Osteoblast (primary cell): ENCODE measurements at regions not wholly inside any gene's neighbourhood (a gene's known extent, or its start where the extent isn't known, plus 50 kb on each side); places are given as distances from the start of the nearest gene placed in this dataset.
A peak's percentile ranks its signal among the peaks of the same experiment; 100 is the strongest.

Experiments
- DNase-seq: peaks from one replicate; pipeline ENCODE4 v3.0.0; 2011; ENCODE audit warnings: low spot score, mixed read lengths; ENCODE audit not compliant: insufficient read length; ENCODE audit errors: missing footprints
- H2AFZ ChIP-seq: 2 replicates; pipeline ENCODE4 v1.6.0; 2011; ENCODE audit warnings: mild to moderate bottlenecking, low read length
- H3K27ac ChIP-seq: 2 replicates; pipeline ENCODE4 v1.5.1; 2011; ENCODE audit warnings: mild to moderate bottlenecking, low read depth, low read length, moderate library complexity
- H3K27me3 ChIP-seq: 2 replicates; pipeline ENCODE4 v1.6.0; 2012; ENCODE audit warnings: mild to moderate bottlenecking, control low read depth, inconsistent platforms, low read length, moderate library complexity; ENCODE audit not compliant: insufficient read depth
- H3K36me3 ChIP-seq: 2 replicates; pipeline ENCODE4 v1.5.1; 2011; ENCODE audit warnings: mild to moderate bottlenecking, low read length, control low read depth, moderate library complexity; ENCODE audit not compliant: insufficient read depth
- H3K4me1 ChIP-seq: 2 replicates; pipeline ENCODE4 v1.5.1; 2011; ENCODE audit warnings: mild to moderate bottlenecking, low read length, control low read depth, moderate library complexity; ENCODE audit not compliant: insufficient read depth
- H3K4me2 ChIP-seq: 2 replicates; pipeline ENCODE4 v1.6.0; 2011; ENCODE audit warnings: mild to moderate bottlenecking, low read length; ENCODE audit not compliant: insufficient read depth
- H3K4me3 ChIP-seq: fragments of 200-600 bp; sonication (generic); 3 replicates; pipeline ENCODE4 v1.5.1; 2012; ENCODE audit warnings: mild to moderate bottlenecking, low read length, inconsistent platforms; ENCODE audit not compliant: insufficient read depth
- H3K79me2 ChIP-seq: 2 replicates; pipeline ENCODE4 v1.6.0; 2012; ENCODE audit warnings: mild to moderate bottlenecking, low read length, control low read depth, inconsistent platforms; ENCODE audit not compliant: insufficient read depth
- H3K9me3 ChIP-seq: 2 replicates; pipeline ENCODE4 v1.5.1; 2011; ENCODE audit warnings: low read depth, low read length, control low read depth
- H4K20me1 ChIP-seq: 2 replicates; pipeline ENCODE4 v1.6.0; 2012; ENCODE audit warnings: mild to moderate bottlenecking, low read length, control low read depth; ENCODE audit not compliant: insufficient read depth
- CTCF ChIP-seq: IDR thresholded peaks from 2 replicates; pipeline ENCODE4 v1.5.1; 2011; ENCODE audit warnings: mild to moderate bottlenecking, low read depth, low read length, moderate library complexity; ENCODE audit errors: extremely low read depth

- Histone ChIP-seq H3K79me2 (no peaks in the 10 kb centered on the region), H3K4me1 (peaks cover 4% of the 10 kb centered on the region), H3K9me3 (no peaks in the 10 kb centered on the region), H3K27me3 (no peaks in the 10 kb centered on the region), H3K36me3 (no peaks in the 10 kb centered on the region), H3K4me2 (peak overlapping the region; percentile 8), H4K20me1 (no peaks in the 10 kb centered on the region), H3K4me3 (no peak overlapping the region), H3K27ac (no peak overlapping the region), H2AFZ (peak overlapping the region; percentile 8)
- TF ChIP-seq CTCF, result peak; percentile 98
- DNase-seq, result peak; percentile 92
Observed at GRCh38 chr2:18387441-18388206, 172.8 kb downstream of the RDH14 start.

- H3K36me3 ChIP-seq, result no peaks in the 10 kb centered on the region
- no peak for DNase-seq
- no peak overlapping the region for H3K27ac ChIP-seq
- TF ChIP-seq CTCF, result no peak
- no peak overlapping the region for H3K4me3 ChIP-seq
- no peaks in the 10 kb centered on the region for H4K20me1 ChIP-seq
- no peak overlapping the region for H2AFZ ChIP-seq
- H3K79me2 ChIP-seq, result no peaks in the 10 kb centered on the region
- peaks cover 4% of the 10 kb centered on the region for H3K4me1 ChIP-seq
- H3K9me3 ChIP-seq, result no peaks in the 10 kb centered on the region
- H3K4me2 ChIP-seq, result no peak overlapping the region
- H3K27me3 ChIP-seq, result peaks cover 5% of the 10 kb centered on the region
Observed at GRCh38 chr2:18384242-18384641, 176.2 kb downstream of the RDH14 start.

GRCh38 chr2:18381386-18381785, 179.1 kb downstream of the RDH14 start:
- DNase-seq, result no peak
- Histone ChIP-seq H3K4me2 (no peak overlapping the region), H3K4me3 (no peak overlapping the region), H3K36me3 (no peaks in the 10 kb centered on the region), H4K20me1 (no peaks in the 10 kb centered on the region), H3K27ac (no peak overlapping the region), H3K4me1 (no peaks in the 10 kb centered on the region), H3K27me3 (peaks cover 5% of the 10 kb centered on the region), H3K79me2 (no peaks in the 10 kb centered on the region), H2AFZ (no peak overlapping the region), H3K9me3 (no peaks in the 10 kb centered on the region)
- no peak for TF ChIP-seq CTCF

GRCh38 chr2:18380321-18380720, 180.1 kb downstream of the RDH14 start:
- Histone ChIP-seq H3K4me3 (no peak overlapping the region), H2AFZ (no peak overlapping the region), H3K27me3 (peaks cover 5% of the 10 kb centered on the region), H3K4me1 (no peaks in the 10 kb centered on the region), H3K9me3 (no peaks in the 10 kb centered on the region), H3K79me2 (no peaks in the 10 kb centered on the region), H3K27ac (no peak overlapping the region), H3K36me3 (no peaks in the 10 kb centered on the region), H3K4me2 (no peak overlapping the region), H4K20me1 (no peaks in the 10 kb centered on the region)
- no peak for DNase-seq
- TF ChIP-seq CTCF, result no peak
